Fibroblast of mammary gland (primary cell): ENCODE measurements at regions not wholly inside any gene's neighbourhood (a gene's known extent, or its start where the extent isn't known, plus 50 kb on each side); places are given as distances from the start of the nearest gene placed in this dataset.

Experiments
- DNase-seq: peaks from one replicate; pipeline ENCODE4 v3.0.0-alpha.2; 2010; ENCODE audit warnings: low read depth
- H3K4me3 ChIP-seq: 2 replicates; pipeline ENCODE4 v1.5.1; 2011; ENCODE audit warnings: low read depth, mild to moderate bottlenecking, low read length, moderate library complexity; ENCODE audit not compliant: control insufficient read depth
- CTCF ChIP-seq: conservative IDR thresholded peaks from 2 replicates; pipeline ENCODE4 v1.5.1; 2011; ENCODE audit warnings: low read depth, low read length, inconsistent platforms; ENCODE audit not compliant: control insufficient read depth, insufficient read depth

- no peak for DNase-seq
- TF ChIP-seq CTCF, result no peak
- H3K4me3 ChIP-seq, result no peak overlapping the region
Observed at GRCh38 chr15:81596159-81596865, 222.3 kb upstream of the TMC3 start.

- no peak overlapping the region for H3K4me3 ChIP-seq
- TF ChIP-seq CTCF, result no peak
- no peak for DNase-seq
Observed at GRCh38 chr15:81595752-81596151, 221.7 kb upstream of the TMC3 start.

- no peak for TF ChIP-seq CTCF
- DNase-seq, result no peak
Observed at GRCh38 chr15:81589671-81590070, 215.7 kb upstream of the TMC3 start.

GRCh38 chr15:81575436-81576123, 201.6 kb upstream of the TMC3 start:
- peak; percentile 5 for DNase-seq

More at GRCh38 chr15:81589671-81590070, 215.7 kb upstream of the TMC3 start:
- H3K4me3 ChIP-seq, result no peak overlapping the region

GRCh38 chr15:81573098-81573746, 199.2 kb upstream of the TMC3 start:
- no peak for DNase-seq
- no peak for TF ChIP-seq CTCF
- no peak overlapping the region for H3K4me3 ChIP-seq

More at GRCh38 chr15:81575436-81576123, 201.6 kb upstream of the TMC3 start:
- no peak overlapping the region for H3K4me3 ChIP-seq
- no peak for TF ChIP-seq CTCF

GRCh38 chr15:81572190-81572589, 198.2 kb upstream of the TMC3 start:
- no peak for TF ChIP-seq CTCF
- DNase-seq, result no peak
- no peak overlapping the region for H3K4me3 ChIP-seq
